H1 (cell line): ENCODE measurements at regions not wholly inside any gene's neighbourhood (a gene's known extent, or its start where the extent isn't known, plus 50 kb on each side); places are given as distances from the start of the nearest gene placed in this dataset.

Experiments used
- CTCF ChIA-PET: fragments of 300-600 bp; sonication (Branson Sonifier 250); formaldehyde crosslinking; loops from one replicate; lab custom pipeline; 2021; ENCODE audit not compliant: partially characterized antibody; lab: Charles Lee
- POLR2A ChIA-PET: fragments of 300-600 bp; sonication (Branson Sonifier 250); formaldehyde crosslinking; loops from one replicate; lab custom pipeline; 2021; ENCODE audit warnings: inconsistent platforms; ENCODE audit not compliant: partially characterized antibody; lab: Charles Lee
- DNase-seq, 2 experiments: peaks; one replicate each; pipeline versions ENCODE4 v3.0.0 to v3.0.0-alpha.2; 2010 to 2022; ENCODE audit warnings: low spot score in 2 of 2, low read depth in 1 of 2, mixed read lengths in 1 of 2
- FAIRE-seq: peaks from 2 replicates; lab custom pipeline; 2011; peaks lifted over from hg19 to GRCh38; lab: Jason Lieb, UNC
- H2AFZ ChIP-seq: 2 replicates; pipeline ENCODE4 v1.8.1; 2012; ENCODE audit warnings: low read length, inconsistent platforms
- H2AK5ac ChIP-seq: 2 replicates; pipeline ENCODE4 v1.6.1; 2013; ENCODE audit warnings: low read depth, low read length
- H2BK120ac ChIP-seq: replicated peaks from 2 replicates; pipeline ENCODE3; 2013; ENCODE audit warnings: low read depth, low read length, inconsistent platforms
- H2BK12ac ChIP-seq: 2 replicates; pipeline ENCODE4 v1.6.1; 2013; ENCODE audit warnings: low read depth, low read length
- H2BK15ac ChIP-seq: 2 replicates; pipeline ENCODE4 v1.6.1; 2013; ENCODE audit warnings: low read length
- H2BK20ac ChIP-seq: 2 replicates; pipeline ENCODE4 v1.6.1; 2013; ENCODE audit warnings: low read length
- H2BK5ac ChIP-seq: 2 replicates; pipeline ENCODE4 v1.6.1; 2013; ENCODE audit warnings: low read depth, low read length
- H3K14ac ChIP-seq: 2 replicates; pipeline ENCODE4 v1.6.1; 2013; ENCODE audit warnings: inconsistent platforms; ENCODE audit not compliant: insufficient read length
- H3K18ac ChIP-seq: 2 replicates; pipeline ENCODE4 v1.6.1; 2013; ENCODE audit warnings: low read length; ENCODE audit errors: extremely low read depth
- H3K23ac ChIP-seq: 2 replicates; pipeline ENCODE4 v1.6.1; 2013; ENCODE audit warnings: inconsistent platforms; ENCODE audit not compliant: insufficient read length
- H3K23me2 ChIP-seq: 2 replicates; pipeline ENCODE4 v1.6.1; 2013; ENCODE audit warnings: low read depth, low read length
- H3K27ac ChIP-seq: 2 replicates; pipeline ENCODE4 v1.6.1; 2011; ENCODE audit warnings: low read depth, low read length, inconsistent platforms
- H3K27me3 ChIP-seq, 4 experiments: replicated peaks in 1 of 4; 1 replicate in 1 of 4; 2 replicates in 3 of 4; pipeline versions ENCODE4 v1.6.1 to v1.8.1; 2011 to 2013; ENCODE audit warnings: low read length in 3 of 4, mild to moderate bottlenecking in 3 of 4, inconsistent platforms in 2 of 4, mixed read lengths in 2 of 4, moderate library complexity in 1 of 4; ENCODE audit not compliant: control insufficient read depth in 3 of 4, insufficient read depth in 3 of 4; ENCODE audit errors: extremely low read depth in 1 of 4
- H3K36me3 ChIP-seq, 4 experiments: 2 replicates each; pipeline versions ENCODE4 v1.6.1 to v1.8.1; 2011 to 2013; ENCODE audit warnings: mild to moderate bottlenecking in 4 of 4, low read length in 3 of 4, moderate library complexity in 2 of 4, control low read depth in 1 of 4, inconsistent platforms in 1 of 4; ENCODE audit not compliant: insufficient read depth in 4 of 4, control insufficient read depth in 2 of 4
- H3K4ac ChIP-seq: replicated peaks from 2 replicates; pipeline ENCODE3; 2013; ENCODE audit warnings: low read length, low read depth, mixed read lengths, inconsistent platforms; ENCODE audit not compliant: insufficient read length
- H3K4me1 ChIP-seq, 4 experiments: replicated peaks in 1 of 4; 1 replicate in 1 of 4; 2 replicates in 3 of 4; pipeline versions ENCODE4 v1.6.1 to v1.8.1; 2011 to 2013; ENCODE audit warnings: low read length in 3 of 4, inconsistent platforms in 2 of 4, mixed read lengths in 1 of 4; ENCODE audit not compliant: insufficient read depth in 4 of 4, control insufficient read depth in 3 of 4
- H3K4me2 ChIP-seq, 2 experiments: 2 replicates each; pipeline versions ENCODE4 v1.6.1 to v1.8.1; 2011 to 2013; ENCODE audit warnings: low read depth in 2 of 2, low read length in 2 of 2, control low read depth in 1 of 2, inconsistent platforms in 1 of 2, mild to moderate bottlenecking in 1 of 2; ENCODE audit not compliant: insufficient read depth in 1 of 2
- H3K4me3 ChIP-seq, 4 experiments: fragments of 200-600, 300-600 bp in 1 of 4; sonication (generic), shearing (Covaris generic), sonication (Bioruptor Twin) in 1 of 4; 2 replicates each; pipeline versions ENCODE4 v1.5.1 to v1.8.1; 2011 to 2016; ENCODE audit warnings: low read length in 4 of 4, low read depth in 3 of 4, control low read depth in 2 of 4, inconsistent platforms in 2 of 4, mild to moderate bottlenecking in 2 of 4, mixed read lengths in 1 of 4, moderate library complexity in 1 of 4; ENCODE audit not compliant: insufficient read depth in 2 of 4; ENCODE audit errors: extremely low read depth in 1 of 4
- H3K56ac ChIP-seq: replicated peaks from 2 replicates; pipeline ENCODE3; 2013; ENCODE audit warnings: low read depth, mild to moderate bottlenecking, mixed read lengths, low read length, inconsistent platforms; ENCODE audit not compliant: insufficient read length
- H3K79me1 ChIP-seq: 2 replicates; pipeline ENCODE4 v1.6.1; 2013; ENCODE audit warnings: low read depth, low read length, control low read depth
- H3K79me2 ChIP-seq, 2 experiments: 2 replicates each; pipeline versions ENCODE4 v1.6.1 to v1.8.1; 2012 to 2013; ENCODE audit warnings: low read length in 2 of 2, mild to moderate bottlenecking in 2 of 2, inconsistent platforms in 1 of 2; ENCODE audit not compliant: insufficient read depth in 2 of 2, control insufficient read depth in 1 of 2
- H3K9ac ChIP-seq, 4 experiments: replicated peaks in 1 of 4; 1 replicate in 1 of 4; 2 replicates in 3 of 4; pipeline versions ENCODE4 v1.6.1 to v1.8.1; 2011 to 2013; ENCODE audit warnings: low read depth in 3 of 4, low read length in 3 of 4, control low read depth in 2 of 4, mild to moderate bottlenecking in 2 of 4, moderate library complexity in 2 of 4, inconsistent platforms in 1 of 4; ENCODE audit errors: extremely low read depth in 1 of 4
- H3K9me3 ChIP-seq, 2 experiments: 2 replicates each; pipeline versions ENCODE4 v1.6.1 to v1.8.1; 2012 to 2013; ENCODE audit warnings: mild to moderate bottlenecking in 2 of 2, moderate library complexity in 2 of 2, control low read depth in 1 of 2, inconsistent platforms in 1 of 2, low read depth in 1 of 2, low read length in 1 of 2, mixed read lengths in 1 of 2; ENCODE audit not compliant: insufficient read depth in 2 of 2
- H4K20me1 ChIP-seq, 2 experiments: replicated peaks in 1 of 2; 2 replicates each; pipeline versions ENCODE3 to v1.8.1; 2011 to 2013; ENCODE audit warnings: inconsistent platforms in 2 of 2, low read length in 2 of 2, mild to moderate bottlenecking in 1 of 2; ENCODE audit not compliant: insufficient read depth in 2 of 2, control insufficient read depth in 1 of 2
- H4K5ac ChIP-seq: 2 replicates; pipeline ENCODE4 v1.6.1; 2013; ENCODE audit warnings: low read length, low read depth, mixed read lengths, inconsistent platforms; ENCODE audit not compliant: insufficient read length
- H4K8ac ChIP-seq: 2 replicates; pipeline ENCODE4 v1.8.0; 2013; ENCODE audit warnings: mild to moderate bottlenecking, moderate library complexity, low read length, inconsistent platforms; ENCODE audit not compliant: insufficient read depth; ENCODE audit errors: extremely low read depth
- H4K91ac ChIP-seq: replicated peaks from 2 replicates; pipeline ENCODE3; 2013; ENCODE audit warnings: low read length, mixed read lengths, inconsistent platforms; ENCODE audit not compliant: insufficient read length
- JUN ChIP-seq: IDR thresholded peaks from 2 replicates; pipeline ENCODE4 v1.6.1; 2011; ENCODE audit warnings: low read depth, mild to moderate bottlenecking, improper control_type of control experiment, low read length
- POLR2AphosphoS5 ChIP-seq: IDR thresholded peaks from 2 replicates; pipeline ENCODE4 v1.6.1; 2011; ENCODE audit warnings: low read depth, low read length
- POU5F1 ChIP-seq: IDR thresholded peaks from 2 replicates; pipeline ENCODE4 v1.6.1; 2011; ENCODE audit warnings: low read depth, mild to moderate bottlenecking, low read length, moderate library complexity
- TEAD4 ChIP-seq: IDR thresholded peaks from 2 replicates; pipeline ENCODE4 v1.6.1; 2012; ENCODE audit warnings: low read depth, low read length, inconsistent platforms, mixed read lengths
- WGBS, 2 experiments: shearing (Covaris generic) in 1 of 2; methylation state at CpG; one replicate each; pipeline versions ENCODE4 v1.1.6 to v1.1.7; 2013 to 2015; ENCODE audit warnings: low lambda C conversion rate in 2 of 2, mixed read lengths in 2 of 2, inconsistent platforms in 1 of 2, low coverage in 1 of 2, missing lambda C conversion rate in 1 of 2; ENCODE audit not compliant: insufficient replicate concordance in 2 of 2, insufficient coverage in 1 of 2, insufficient read length in 1 of 2; ENCODE audit errors: extremely low coverage in 1 of 2, missing lambda C conversion rate in 1 of 2; 5-methylcytosine and 5-hydroxymethylcytosine counted together

GRCh38 chr2:149814901-149815300 is 227.3 kb upstream of the MMADHC start:
- H2BK20ac ChIP-seq, result no peak overlapping the region
- no peaks in the 10 kb centered on the region for H4K20me1 ChIP-seq
- no peak overlapping the region for H3K9ac ChIP-seq
- no peak overlapping the region for H3K56ac ChIP-seq
- no peak overlapping the region for H4K91ac ChIP-seq
- H3K4me1 ChIP-seq, result peaks cover 0 to 2% (median 0%) of the 10 kb centered on the region in 4 experiments; a peak in 1 of 7 replicates
- H2AK5ac ChIP-seq, result no peak overlapping the region
- no peak overlapping the region for H4K8ac ChIP-seq
- H4K5ac ChIP-seq, result no peak overlapping the region
- H3K23me2 ChIP-seq, result no peaks in the 10 kb centered on the region
- DNase-seq, result no peak
- H3K18ac ChIP-seq, result no peak overlapping the region
- H3K36me3 ChIP-seq, result no peaks in the 10 kb centered on the region
- no peak overlapping the region for H3K23ac ChIP-seq
- H3K79me2 ChIP-seq, result no peaks in the 10 kb centered on the region
- no peak overlapping the region for H3K4me3 ChIP-seq
- TF ChIP-seq TEAD4 (no peak), POLR2AphosphoS5 (no peak), JUN (no peak), POU5F1 (no peak)
- no peak overlapping the region for H3K14ac ChIP-seq
- no peak overlapping the region for H3K4ac ChIP-seq
- H2BK120ac ChIP-seq, result no peak overlapping the region
- ChIA-PET POLR2A (interaction anchor here (0.6 kb wide), 1 partner anchor 18 kb away, joined by 3 read pairs; no protein-coding TSS in a partner anchor), CTCF (no interaction called here)
- H3K9me3 ChIP-seq, result no peaks in the 10 kb centered on the region
- H2BK12ac ChIP-seq, result no peak overlapping the region
- no peak for FAIRE-seq
- no peak overlapping the region for H3K4me2 ChIP-seq
- H2BK15ac ChIP-seq, result no peak overlapping the region
- H3K27ac ChIP-seq, result no peak overlapping the region
- no peaks in the 10 kb centered on the region for H3K79me1 ChIP-seq
- no peak overlapping the region for H2AFZ ChIP-seq
- 75% methylated on average over 3 of the region's 3 CpGs; no CpG with 5 or more reads in 1 of the 2 experiments for WGBS, 2 experiments
- no peaks in the 10 kb centered on the region for H3K27me3 ChIP-seq
- H2BK5ac ChIP-seq, result no peak overlapping the region
